ENCODE measurements at regions not wholly inside any gene's neighbourhood (a gene's known extent, or its start where the extent isn't known, plus 50 kb on each side); places are given as distances from the start of the nearest gene placed in this dataset.

- Histone ChIP-seq H3F3A (ENCODE audit: insufficient read depth, low read depth) (no peaks in the 10 kb centered on the region), H3K4me2 (no peak overlapping the region), H3K9me3 (ENCODE audit: insufficient read depth, low read depth) (no peaks in the 10 kb centered on the region), H3K9me2 (ENCODE audit: insufficient read depth) (no peaks in the 10 kb centered on the region), H3K27ac (no peak overlapping the region), H4K20me1 (ENCODE audit: insufficient read depth) (no peaks in the 10 kb centered on the region), H3K4me3 (no peak overlapping the region), H3K79me2 (ENCODE audit: low read depth) (no peaks in the 10 kb centered on the region), H3K27me3 (ENCODE audit: insufficient read depth, low read depth) (no peaks in the 10 kb centered on the region), H3K36me3 (ENCODE audit: low read depth) (no peaks in the 10 kb centered on the region), H2AFZ (no peak overlapping the region), H3K4me1 (replicated peaks; ENCODE audit: insufficient read depth) (no peaks in the 10 kb centered on the region)
- TF ChIP-seq EZH2 (IDR thresholded peaks at IDR 0.05; ENCODE audit: low read depth) (no peak), CTCF (conservative IDR thresholded peaks at IDR 0.05) (no peak)
- intact Hi-C loops (cut with micrococcal nuclease; ENCODE audit: unreplicated experiment): no loop called here
- ChIA-PET CTCF (no interaction called here), POLR2A (ENCODE audit: unreplicated experiment) (no interaction called here)
- no peak for DNase-seq
- BruUV-seq (replicated peaks): no TSS peak
Observed at GRCh38 chr1:63101336-63101735, 221.0 kb upstream of the FOXD3 start.

GRCh38 chr1:63103682-63104081 lies 218.7 kb upstream of the FOXD3 start:
- no peaks in the 10 kb centered on the region for H3F3A ChIP-seq (ENCODE audit: insufficient read depth, low read depth)
- no peak overlapping the region for H3K4me2 ChIP-seq
- no peaks in the 10 kb centered on the region for H3K36me3 ChIP-seq (ENCODE audit: low read depth)
- no peak for DNase-seq
- POLR2A ChIA-PET (ENCODE audit: unreplicated experiment): no interaction called here
- no peaks in the 10 kb centered on the region for H4K20me1 ChIP-seq (ENCODE audit: insufficient read depth)
- H3K27ac ChIP-seq: no peak overlapping the region
- H3K4me1 ChIP-seq (replicated peaks; ENCODE audit: insufficient read depth): no peaks in the 10 kb centered on the region
- TF ChIP-seq EZH2 (IDR thresholded peaks at IDR 0.05; ENCODE audit: low read depth): no peak
- TF ChIP-seq CTCF (conservative IDR thresholded peaks at IDR 0.05): no peak
- H3K9me2 ChIP-seq (ENCODE audit: insufficient read depth): no peaks in the 10 kb centered on the region
- no peaks in the 10 kb centered on the region for H3K79me2 ChIP-seq (ENCODE audit: low read depth)
- no peaks in the 10 kb centered on the region for H3K9me3 ChIP-seq (ENCODE audit: insufficient read depth, low read depth)
- BruUV-seq (replicated peaks): no TSS peak
- H2AFZ ChIP-seq: no peak overlapping the region
- H3K4me3 ChIP-seq: no peak overlapping the region
- intact Hi-C loops (cut with micrococcal nuclease; ENCODE audit: unreplicated experiment): no loop called here
- H3K27me3 ChIP-seq (ENCODE audit: insufficient read depth, low read depth): peaks cover 15% of the 10 kb centered on the region
- CTCF ChIA-PET: no interaction called here

GRCh38 chr1:63107066-63107465 lies 215.3 kb upstream of the FOXD3 start:
- DNase-seq: no peak
- H3K36me3 ChIP-seq (ENCODE audit: low read depth): no peaks in the 10 kb centered on the region
- H3K27ac ChIP-seq: no peak overlapping the region
- H3K9me2 ChIP-seq (ENCODE audit: insufficient read depth): no peaks in the 10 kb centered on the region
- no peaks in the 10 kb centered on the region for H3K9me3 ChIP-seq (ENCODE audit: insufficient read depth, low read depth)
- no peaks in the 10 kb centered on the region for H4K20me1 ChIP-seq (ENCODE audit: insufficient read depth)
- H3F3A ChIP-seq (ENCODE audit: insufficient read depth, low read depth): no peaks in the 10 kb centered on the region
- no peaks in the 10 kb centered on the region for H3K79me2 ChIP-seq (ENCODE audit: low read depth)
- no peaks in the 10 kb centered on the region for H3K4me1 ChIP-seq (replicated peaks; ENCODE audit: insufficient read depth)
- no peak overlapping the region for H2AFZ ChIP-seq
- peaks cover 25% of the 10 kb centered on the region for H3K27me3 ChIP-seq (ENCODE audit: insufficient read depth, low read depth)
- no peak overlapping the region for H3K4me2 ChIP-seq
- POLR2A ChIA-PET (ENCODE audit: unreplicated experiment): no interaction called here
- H3K4me3 ChIP-seq: no peak overlapping the region
- no TSS peak for BruUV-seq (replicated peaks)
- TF ChIP-seq EZH2 (IDR thresholded peaks at IDR 0.05; ENCODE audit: low read depth) (no peak), CTCF (conservative IDR thresholded peaks at IDR 0.05) (no peak)
- CTCF ChIA-PET: no interaction called here
- intact Hi-C loops (cut with micrococcal nuclease; ENCODE audit: unreplicated experiment): no loop called here
